HepG2 (cell line): ENCODE measurements at regions not wholly inside any gene's neighbourhood (a gene's known extent, or its start where the extent isn't known, plus 50 kb on each side); places are given as distances from the start of the nearest gene placed in this dataset.

ENCODE experiments used
- ATAC-seq: fragments of 200-7000 bp; cut with Tn5 transposase; 3 replicates; pipeline ENCODE4 v1.9.1; 2020; ENCODE audit warnings: mild to moderate bottlenecking, moderate library complexity
- BruUV-seq: library from RNA; stranded (reverse); fragments of 400-500 nt; replicated peaks from 2 replicates; lab custom pipeline; 2021; lab: Mats Ljungman, UMichigan
- CTCF ChIA-PET: fragments of 300-600 bp; formaldehyde crosslinking; extraction: SDS; loops from one replicate; lab custom pipeline; 2021; ENCODE audit warnings: low total read pairs, inconsistent platforms, low intra/inter-chr PET ratio; lab: Yijun Ruan, JAX
- POLR2A ChIA-PET: fragments of 350-600 bp; sonication (Branson Sonifier 250); formaldehyde crosslinking; loops from one replicate; lab custom pipeline; 2020; ENCODE audit warnings: antibody characterized with exemption, inconsistent platforms; lab: Yijun Ruan, JAX
- DNase-seq: peaks from one replicate; pipeline ENCODE4 v3.0.0-alpha.2; 2015; ENCODE audit warnings: low spot score
- FAIRE-seq: peaks from 3 replicates; lab custom pipeline; 2011; peaks lifted over from hg19 to GRCh38; lab: Jason Lieb, UNC
- H2AFZ ChIP-seq: one replicate; pipeline ENCODE4 v1.6.1; 2011; ENCODE audit warnings: low read length, inconsistent platforms
- H3K27ac ChIP-seq: fragments of 300-600 bp; 3 replicates; pipeline ENCODE4 v1.8.0; 2011; ENCODE audit warnings: mixed run types, mild to moderate bottlenecking, mixed read lengths, low read length, inconsistent platforms; ENCODE audit not compliant: insufficient read depth; ENCODE audit errors: extremely low read length
- H3K27me3 ChIP-seq, 2 experiments: fragments of 200-600 bp in 1 of 2; 2 replicates in 1 of 2; 3 replicates in 1 of 2; pipeline versions ENCODE4 v1.6.0 to v1.8.0; 2011; ENCODE audit warnings: low read length in 2 of 2, mild to moderate bottlenecking in 2 of 2, moderate library complexity in 2 of 2, inconsistent platforms in 1 of 2; ENCODE audit not compliant: insufficient read depth in 2 of 2, control insufficient read depth in 1 of 2
- H3K36me3 ChIP-seq, 2 experiments: fragments of 200-600 bp in 1 of 2; replicated peaks in 1 of 2; 2 replicates in 1 of 2; 3 replicates in 1 of 2; pipeline versions ENCODE4 v1.5.1 to v1.8.0; 2011; ENCODE audit warnings: low read length in 2 of 2, inconsistent platforms in 1 of 2; ENCODE audit not compliant: insufficient read depth in 2 of 2, control insufficient read depth in 1 of 2
- H3K4me1 ChIP-seq: 2 replicates; pipeline ENCODE4 v1.5.1; 2012; ENCODE audit warnings: low read length, inconsistent platforms; ENCODE audit not compliant: insufficient read depth
- H3K4me2 ChIP-seq: 2 replicates; pipeline ENCODE4 v1.6.0; 2011; ENCODE audit warnings: low read depth, low read length, inconsistent platforms
- H3K4me3 ChIP-seq, 3 experiments: fragments of 200-600 bp in 1 of 3; sonication (generic), shearing (Covaris generic) in 1 of 3; replicated peaks in 1 of 3; 2 replicates each; pipeline ENCODE4 v1.5.1; 2011 to 2016; ENCODE audit warnings: low read length in 3 of 3, inconsistent platforms in 2 of 3, low read depth in 2 of 3, mild to moderate bottlenecking in 2 of 3, control low read depth in 1 of 3, mixed read lengths in 1 of 3; ENCODE audit not compliant: insufficient read depth in 1 of 3
- H3K79me2 ChIP-seq: one replicate; pipeline ENCODE4 v1.6.1; 2011; ENCODE audit warnings: low read length, inconsistent platforms; ENCODE audit not compliant: insufficient read depth
- H3K9ac ChIP-seq: 2 replicates; pipeline ENCODE4 v1.6.0; 2011; ENCODE audit warnings: mild to moderate bottlenecking, low read depth, low read length, inconsistent platforms; ENCODE audit not compliant: insufficient read depth
- H3K9me3 ChIP-seq: 2 replicates; pipeline ENCODE4 v1.5.1; 2012; ENCODE audit warnings: mild to moderate bottlenecking, low read length
- H4K20me1 ChIP-seq: 2 replicates; pipeline ENCODE4 v1.6.0; 2011; ENCODE audit warnings: inconsistent platforms, mild to moderate bottlenecking, low read length, moderate library complexity; ENCODE audit not compliant: insufficient read depth
- ATF7-NPFF ChIP-seq: sonication (generic); formaldehyde crosslinking; IDR thresholded peaks from 2 replicates; pipeline ENCODE4 v1.8.1; 2023; ENCODE audit warnings: mild to moderate bottlenecking, low read depth, missing genetic modification reagents, moderate library complexity
- BORCS8-MEF2B ChIP-seq: sonication (generic); formaldehyde crosslinking; IDR thresholded peaks from 2 replicates; pipeline ENCODE4 v1.8.0; 2022; ENCODE audit warnings: mild to moderate bottlenecking, missing genetic modification reagents
- DMAP1 ChIP-seq: IDR thresholded peaks from 2 replicates; pipeline ENCODE4 v1.6.1; 2016
- ELK4 ChIP-seq: sonication (generic); formaldehyde crosslinking; IDR thresholded peaks from 2 replicates; pipeline ENCODE4 v1.9.0; 2021; ENCODE audit warnings: missing genetic modification reagents, borderline replicate concordance
- HOXA5 ChIP-seq: sonication (generic); formaldehyde crosslinking; IDR thresholded peaks from 2 replicates; pipeline ENCODE4 v1.4.0; 2020; ENCODE audit warnings: missing genetic modification reagents
- KMT2A ChIP-seq: sonication (generic); formaldehyde crosslinking; IDR thresholded peaks from 2 replicates; pipeline ENCODE4 v1.4.0; 2020; ENCODE audit warnings: missing genetic modification reagents
- RBM39 ChIP-seq: fragments of 200-400 bp; formaldehyde crosslinking; IDR thresholded peaks from one replicate; pipeline ENCODE4 v1.6.1; 2018; ENCODE audit warnings: antibody characterized with exemption, mild to moderate bottlenecking, low read depth, low read length; ENCODE audit not compliant: poor library complexity, severe bottlenecking
- SMYD3 ChIP-seq: sonication (generic); formaldehyde crosslinking; IDR thresholded peaks from 2 replicates; pipeline ENCODE4 v1.8.1; 2023; ENCODE audit warnings: mild to moderate bottlenecking, missing genetic modification reagents
- TOPORS ChIP-seq: sonication (generic); formaldehyde crosslinking; IDR thresholded peaks from 2 replicates; pipeline ENCODE4 v1.8.0; 2023; ENCODE audit warnings: mild to moderate bottlenecking, missing genetic modification reagents
- ZNF431 ChIP-seq: sonication (generic); formaldehyde crosslinking; IDR thresholded peaks from 2 replicates; pipeline ENCODE4 v1.9.0; 2022; ENCODE audit warnings: missing genetic modification reagents, low read depth, mild to moderate bottlenecking, borderline replicate concordance
- ZNF660 ChIP-seq: sonication (generic); formaldehyde crosslinking; IDR thresholded peaks from 2 replicates; pipeline ENCODE4 v1.5.1; 2020; ENCODE audit warnings: mild to moderate bottlenecking, low read depth, missing genetic modification reagents, borderline replicate concordance
- ZNF710 ChIP-seq: sonication (generic); formaldehyde crosslinking; IDR thresholded peaks from 2 replicates; pipeline ENCODE4 v1.5.0; 2020; ENCODE audit warnings: mild to moderate bottlenecking, missing genetic modification reagents, borderline replicate concordance
- WGBS: methylation state at CpG from one replicate; pipeline ENCODE4 v1.1.6; 2017; ENCODE audit warnings: low lambda C conversion rate; 5-methylcytosine and 5-hydroxymethylcytosine counted together
- in situ Hi-C: cut with HindIII; loops from 2 replicates; pipeline ENCODE4 v1.10.0; 2017; ENCODE audit warnings: low pct_unique_long_range_greater_than_20kb; ENCODE audit not compliant: extremely low pct_ligation_motif_present
- intact Hi-C: fragments of 100-400 bp; cut with micrococcal nuclease; formaldehyde crosslinking; loops from one replicate; pipeline ENCODE4 v1.10.0; 2022; ENCODE audit not compliant: unreplicated experiment

GRCh38 chr9:107147134-107147533, 135.9 kb upstream of the RAD23B start:
- Histone ChIP-seq H4K20me1 (no peaks in the 10 kb centered on the region), H3K79me2 (no peaks in the 10 kb centered on the region), H3K4me1 (no peaks in the 10 kb centered on the region), H3K27ac (no peak overlapping the region), H3K36me3 (no peaks in the 10 kb centered on the region), H2AFZ (no peak overlapping the region), H3K4me2 (no peak overlapping the region), H3K4me3 (no peak overlapping the region), H3K9ac (no peak overlapping the region), H3K9me3 (no peaks in the 10 kb centered on the region), H3K27me3 (no peaks in the 10 kb centered on the region)
- no peak for TF ChIP-seq SMYD3 (CRISPR knock-in tag)
- TF ChIP-seq ZNF660 = no peak
- TF ChIP-seq BORCS8-MEF2B (CRISPR knock-in tag) = no peak
- TF ChIP-seq ATF7-NPFF (CRISPR knock-in tag) = no peak
- TF ChIP-seq HOXA5 = no peak
- no peak for TF ChIP-seq KMT2A (CRISPR knock-in tag)
- TF ChIP-seq ZNF431 (CRISPR knock-in tag) = no peak
- TF ChIP-seq ZNF710 (CRISPR knock-in tag) = no peak
- no peak for TF ChIP-seq DMAP1 (CRISPR knock-in tag)
- no peak for TF ChIP-seq TOPORS
- TF ChIP-seq ELK4 (CRISPR knock-in tag) = no peak
- no peak for TF ChIP-seq RBM39
- intact Hi-C loops (no loop called here), in situ Hi-C loops (no loop called here)
- ATAC-seq (no peak), DNase-seq (no peak), FAIRE-seq (no peak)
- ChIA-PET CTCF (interaction anchor here (0.5 kb wide), 1 partner anchor 225 kb away, joined by 3 read pairs; no protein-coding TSS in a partner anchor), POLR2A (no interaction called here)
- no TSS peak for BruUV-seq
- WGBS = 24% methylated on average over 2 of the region's 2 CpGs
